Right atrium auricular region (tissue), 2 donors: ENCODE measurements at regions not wholly inside any gene's neighbourhood (a gene's known extent, or its start where the extent isn't known, plus 50 kb on each side); places are given as distances from the start of the nearest gene placed in this dataset.

Experiments
- DNase-seq: peaks from one replicate; pipeline ENCODE4 v3.0.0-alpha.2; 2019; ENCODE audit warnings: low spot score
- H3K27ac ChIP-seq, 2 donors: fragments of 200-600 bp; sonication (generic); 1 replicate in 1 of 2; 2 replicates in 1 of 2; pipeline ENCODE4 v1.5.1; 2016 to 2019
- H3K27me3 ChIP-seq, 2 donors: fragments of 200-600 bp; sonication (generic); one replicate each; pipeline versions ENCODE4 v1.5.1 to v1.6.0; 2017 to 2019
- H3K36me3 ChIP-seq: fragments of 200-600 bp; sonication (generic); one replicate; pipeline ENCODE4 v1.5.1; 2016
- H3K4me1 ChIP-seq, 2 donors: fragments of 200-600 bp; sonication (generic); one replicate each; pipeline versions ENCODE4 v1.5.1 to v1.6.0; 2017 to 2019
- H3K4me3 ChIP-seq, 2 donors: fragments of 200-600 bp; sonication (generic); 1 replicate in 1 of 2; 2 replicates in 1 of 2; pipeline ENCODE4 v1.5.1; 2017 to 2019; ENCODE audit warnings: mild to moderate bottlenecking in 1 of 2, moderate library complexity in 1 of 2
- H3K9me3 ChIP-seq, 2 donors: fragments of 200-600 bp; sonication (generic); one replicate each; pipeline ENCODE4 v1.5.1; 2019
- TF ChIP-seq, protein P1 (sequence below), 2 donors: fragments of 200-600 bp; sonication (generic); IDR thresholded peaks; one replicate each; pipeline ENCODE4 v1.5.1; 2019; ENCODE audit warnings: antibody characterized with exemption in 2 of 2

DNA sequence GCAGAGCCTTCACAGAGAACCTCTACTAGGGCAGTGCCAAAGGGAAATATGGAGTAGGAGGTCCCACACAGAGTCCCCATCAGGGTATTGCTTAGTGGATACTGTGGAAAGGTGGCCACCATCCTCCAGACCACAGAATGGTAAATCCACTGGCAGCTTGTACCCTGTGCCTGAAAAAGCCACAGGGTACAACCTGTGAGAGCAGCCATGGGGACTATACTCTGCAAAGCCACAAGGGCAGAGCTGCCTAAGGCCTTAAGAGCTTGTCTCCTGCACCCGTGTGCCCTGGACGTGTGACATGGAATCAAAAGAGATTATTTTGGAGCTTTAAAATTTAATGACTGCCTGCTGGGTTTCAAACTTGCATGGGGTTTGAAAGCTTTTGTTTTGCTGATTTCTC lies 118.0 kb upstream of the SEC14L1 start:
- TF ChIP-seq, protein P1, sequence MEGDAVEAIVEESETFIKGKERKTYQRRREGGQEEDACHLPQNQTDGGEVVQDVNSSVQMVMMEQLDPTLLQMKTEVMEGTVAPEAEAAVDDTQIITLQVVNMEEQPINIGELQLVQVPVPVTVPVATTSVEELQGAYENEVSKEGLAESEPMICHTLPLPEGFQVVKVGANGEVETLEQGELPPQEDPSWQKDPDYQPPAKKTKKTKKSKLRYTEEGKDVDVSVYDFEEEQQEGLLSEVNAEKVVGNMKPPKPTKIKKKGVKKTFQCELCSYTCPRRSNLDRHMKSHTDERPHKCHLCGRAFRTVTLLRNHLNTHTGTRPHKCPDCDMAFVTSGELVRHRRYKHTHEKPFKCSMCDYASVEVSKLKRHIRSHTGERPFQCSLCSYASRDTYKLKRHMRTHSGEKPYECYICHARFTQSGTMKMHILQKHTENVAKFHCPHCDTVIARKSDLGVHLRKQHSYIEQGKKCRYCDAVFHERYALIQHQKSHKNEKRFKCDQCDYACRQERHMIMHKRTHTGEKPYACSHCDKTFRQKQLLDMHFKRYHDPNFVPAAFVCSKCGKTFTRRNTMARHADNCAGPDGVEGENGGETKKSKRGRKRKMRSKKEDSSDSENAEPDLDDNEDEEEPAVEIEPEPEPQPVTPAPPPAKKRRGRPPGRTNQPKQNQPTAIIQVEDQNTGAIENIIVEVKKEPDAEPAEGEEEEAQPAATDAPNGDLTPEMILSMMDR (IDR thresholded peaks at IDR 0.05), result no peak
- Histone ChIP-seq H3K9me3 (peaks cover 0 to 16% of the 10 kb centered on the region in 2 donors), H3K27ac (no peak overlapping the region), H3K4me1 (no peaks in the 10 kb centered on the region), H3K36me3 (no peaks in the 10 kb centered on the region), H3K27me3 (no peaks in the 10 kb centered on the region), H3K4me3 (no peak overlapping the region)
- no peak for DNase-seq

DNA sequence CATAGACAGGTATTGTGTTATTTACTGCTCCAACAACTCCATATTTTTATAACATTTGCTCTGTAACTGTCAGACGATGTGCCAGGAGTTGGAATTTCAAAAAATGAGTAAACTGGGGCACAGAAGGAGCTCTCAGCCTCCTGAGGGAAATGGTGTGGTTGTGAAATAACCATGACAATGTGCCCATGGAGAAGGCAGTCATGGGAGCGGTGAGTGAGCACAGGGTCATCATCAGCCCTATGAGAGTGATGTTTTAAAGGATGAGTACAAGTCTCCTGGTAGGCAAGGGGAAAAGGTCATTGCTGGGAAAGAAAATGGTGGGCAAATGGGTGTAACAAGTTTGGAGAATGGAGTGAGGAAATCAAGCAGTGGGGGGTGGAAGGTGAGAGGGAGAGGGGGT lies 115.0 kb upstream of the SEC14L1 start:
- no peak for DNase-seq
- Histone ChIP-seq H3K4me3 (no peak overlapping the region), H3K36me3 (no peaks in the 10 kb centered on the region), H3K4me1 (no peaks in the 10 kb centered on the region), H3K9me3 (peaks cover 0 to 19% of the 10 kb centered on the region in 2 donors), H3K27me3 (no peaks in the 10 kb centered on the region), H3K27ac (no peak overlapping the region)
- TF ChIP-seq, protein P1 (IDR thresholded peaks at IDR 0.05), result no peak

DNA sequence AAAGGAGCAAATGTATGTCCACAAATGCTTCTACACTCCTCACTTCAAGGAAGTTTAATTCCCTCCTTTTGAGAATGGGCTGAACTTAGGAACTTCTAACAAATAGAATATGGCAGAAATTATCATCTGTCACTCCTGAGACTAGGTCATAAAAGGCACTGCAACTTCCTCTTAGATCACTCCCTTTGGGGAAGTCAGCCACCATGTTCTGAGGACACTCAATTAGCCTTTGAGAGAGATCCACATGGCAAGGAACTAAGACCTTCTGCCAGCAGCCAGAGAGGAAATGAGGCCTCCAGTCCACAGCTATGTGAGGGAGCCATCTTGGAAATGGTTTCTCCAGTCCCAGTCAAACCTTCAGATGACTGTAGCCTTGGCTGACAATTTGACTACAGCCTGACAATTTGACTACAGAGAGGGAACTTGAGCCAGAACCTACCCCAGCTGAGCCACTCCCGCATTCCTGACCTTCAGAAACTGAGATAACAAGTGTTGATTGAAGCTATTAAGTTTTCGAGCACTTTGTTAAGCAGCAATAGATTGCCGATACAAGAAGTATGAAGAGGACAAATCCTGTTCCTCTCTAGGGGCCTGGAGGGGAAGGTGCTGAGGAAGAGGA lies 113.4 kb upstream of the SEC14L1 start:
- H3K4me1 ChIP-seq, result no peaks in the 10 kb centered on the region
- TF ChIP-seq, protein P1 (IDR thresholded peaks at IDR 0.05), result no peak
- no peak overlapping the region for H3K4me3 ChIP-seq
- H3K9me3 ChIP-seq, result peaks cover 0 to 25% of the 10 kb centered on the region in 2 donors
- no peaks in the 10 kb centered on the region for H3K27me3 ChIP-seq
- DNase-seq, result no peak
- no peaks in the 10 kb centered on the region for H3K36me3 ChIP-seq
- H3K27ac ChIP-seq, result no peak overlapping the region

GRCh38 chr17:77028900-77029299 lies 111.9 kb upstream of the SEC14L1 start:
- H3K27me3 ChIP-seq, result no peaks in the 10 kb centered on the region
- H3K4me3 ChIP-seq, result no peak overlapping the region
- DNase-seq, result no peak
- TF ChIP-seq, protein P1 (IDR thresholded peaks at IDR 0.05), result no peak
- no peak overlapping the region for H3K27ac ChIP-seq
- H3K4me1 ChIP-seq, result no peaks in the 10 kb centered on the region
- H3K9me3 ChIP-seq, result peaks cover 0 to 25% of the 10 kb centered on the region in 2 donors
- H3K36me3 ChIP-seq, result no peaks in the 10 kb centered on the region

DNA sequence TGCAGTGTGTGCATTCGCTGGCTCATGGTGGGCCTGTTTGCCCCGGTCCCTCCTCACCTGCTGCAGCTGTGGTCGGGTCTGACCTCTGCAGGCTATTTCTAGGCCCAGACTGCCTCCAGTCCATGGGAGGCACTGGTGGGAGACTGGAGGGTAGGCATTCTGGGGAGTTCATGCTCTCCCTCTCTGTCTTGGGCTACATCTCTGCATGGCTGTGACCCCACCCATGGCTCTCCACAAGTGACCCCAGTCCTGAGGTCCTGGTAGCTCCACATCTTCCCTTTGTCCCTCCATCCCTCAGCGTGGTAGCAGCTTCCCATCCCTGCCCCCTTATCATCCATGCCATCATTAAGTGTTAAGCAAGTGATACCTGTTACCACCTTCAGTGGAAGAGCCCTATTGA lies 107.8 kb upstream of the SEC14L1 start:
- no peak for DNase-seq
- no peaks in the 10 kb centered on the region for H3K27me3 ChIP-seq
- no peaks in the 10 kb centered on the region for H3K36me3 ChIP-seq
- TF ChIP-seq, protein P1 (IDR thresholded peaks at IDR 0.05), result no peak
- H3K27ac ChIP-seq, result no peak overlapping the region
- peaks cover 0 to 12% of the 10 kb centered on the region in 2 donors for H3K9me3 ChIP-seq
- no peak overlapping the region for H3K4me3 ChIP-seq
- H3K4me1 ChIP-seq, result no peaks in the 10 kb centered on the region

DNA sequence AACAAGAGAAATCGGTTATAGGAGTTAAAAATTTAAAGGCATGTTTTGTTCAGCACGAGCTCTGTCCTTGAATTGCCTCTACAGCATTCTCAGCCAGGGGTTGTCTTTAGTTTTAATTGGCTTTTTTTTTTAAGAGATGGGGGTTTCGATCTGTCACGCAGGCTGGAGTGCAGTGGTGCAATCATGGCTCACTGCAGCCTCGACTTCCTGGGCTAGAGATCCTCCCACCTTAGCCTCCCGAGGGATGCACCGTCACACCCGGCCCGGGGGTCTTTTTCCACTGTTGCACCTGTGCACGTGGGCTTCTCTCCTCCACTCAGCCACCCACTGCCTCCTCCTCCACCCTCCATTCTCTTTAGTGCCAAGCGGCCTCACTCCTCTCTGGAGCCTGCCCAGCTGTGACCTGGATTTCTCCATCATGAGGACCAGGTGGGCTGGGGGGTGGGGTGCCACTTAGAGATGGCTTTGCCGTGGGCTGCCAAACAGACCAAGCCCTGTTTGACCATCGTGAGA lies 106.8 kb upstream of the SEC14L1 start:
- H3K4me3 ChIP-seq, result no peak overlapping the region
- no peaks in the 10 kb centered on the region for H3K36me3 ChIP-seq
- TF ChIP-seq, protein P1 (IDR thresholded peaks at IDR 0.05), result no peak
- no peaks in the 10 kb centered on the region for H3K4me1 ChIP-seq
- peaks cover 0 to 11% of the 10 kb centered on the region in 2 donors for H3K9me3 ChIP-seq
- no peak overlapping the region for H3K27ac ChIP-seq
- no peak for DNase-seq
- H3K27me3 ChIP-seq, result no peaks in the 10 kb centered on the region
